GM18517 (cell line): ENCODE measurements at regions not wholly inside any gene's neighbourhood (a gene's known extent, or its start where the extent isn't known, plus 50 kb on each side); places are given as distances from the start of the nearest gene placed in this dataset.

Source experiments
- ATAC-seq: cut with Tn5 transposase; IDR thresholded peaks from one replicate; pipeline ENCODE4 v1.9.1; 2021; ENCODE audit warnings: mild to moderate bottlenecking, moderate library complexity; ENCODE audit not compliant: unreplicated experiment

DNA sequence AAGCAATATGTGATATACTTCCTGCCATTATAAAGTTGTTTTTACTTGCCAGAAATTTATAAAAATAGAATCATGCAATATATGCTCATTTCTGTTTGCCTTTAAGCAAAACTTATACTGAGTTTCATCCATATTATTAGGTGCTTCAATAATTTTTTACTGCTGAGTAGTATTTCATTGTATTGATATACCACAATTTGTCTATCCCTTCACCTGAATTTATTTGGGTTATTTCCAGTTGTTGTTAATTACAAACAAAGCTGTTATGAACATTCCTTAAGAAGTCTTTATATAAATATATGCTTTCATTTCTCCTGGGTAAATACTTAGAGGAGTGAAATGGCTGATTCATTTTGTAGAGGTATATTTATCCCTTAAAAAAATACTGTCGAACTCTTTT, 864.1 kb downstream of the HACE1 start:
- ATAC-seq, result no peak

DNA sequence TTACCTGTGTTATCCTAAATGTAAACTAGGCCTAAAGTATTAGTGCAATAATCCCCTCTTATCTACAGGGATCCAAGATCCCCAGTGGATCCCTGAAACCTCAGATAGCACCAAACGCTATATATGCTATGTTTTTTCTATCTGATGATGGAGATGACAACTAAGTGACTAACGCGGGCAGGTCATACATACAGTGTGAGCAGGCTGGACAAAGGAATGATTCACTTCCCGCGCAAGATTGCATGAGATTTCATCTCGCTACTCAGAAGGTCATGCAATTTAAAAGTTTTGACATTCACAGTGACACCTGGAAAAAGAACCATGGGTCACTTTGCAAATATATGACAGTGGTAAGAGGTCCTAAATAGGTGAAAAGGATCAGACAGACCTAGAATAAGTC, 875.9 kb downstream of the HACE1 start:
- no peak for ATAC-seq

- no peak for ATAC-seq
Measured at GRCh38 chr6:103983011-103983410, 876.7 kb downstream of the HACE1 start.

DNA sequence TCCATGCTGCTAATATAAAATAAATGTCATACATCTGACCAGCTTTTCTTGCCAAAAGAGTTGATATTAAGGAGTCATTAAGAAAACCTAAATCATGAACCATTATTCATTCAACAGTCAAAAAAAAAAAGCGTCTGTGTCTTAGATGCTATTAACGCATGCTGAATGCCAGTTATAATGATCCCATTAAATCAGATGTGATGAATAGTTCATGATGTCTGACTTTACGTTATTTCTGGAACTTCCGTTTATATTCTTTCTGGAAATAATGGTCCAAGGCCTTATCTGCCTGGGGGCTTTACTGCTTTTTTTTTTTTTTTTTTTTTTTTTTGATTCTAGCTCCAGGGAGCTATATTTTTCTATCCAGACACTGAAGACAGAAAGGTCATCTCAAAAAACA, 877.1 kb downstream of the HACE1 start:
- ATAC-seq, result no peak

DNA sequence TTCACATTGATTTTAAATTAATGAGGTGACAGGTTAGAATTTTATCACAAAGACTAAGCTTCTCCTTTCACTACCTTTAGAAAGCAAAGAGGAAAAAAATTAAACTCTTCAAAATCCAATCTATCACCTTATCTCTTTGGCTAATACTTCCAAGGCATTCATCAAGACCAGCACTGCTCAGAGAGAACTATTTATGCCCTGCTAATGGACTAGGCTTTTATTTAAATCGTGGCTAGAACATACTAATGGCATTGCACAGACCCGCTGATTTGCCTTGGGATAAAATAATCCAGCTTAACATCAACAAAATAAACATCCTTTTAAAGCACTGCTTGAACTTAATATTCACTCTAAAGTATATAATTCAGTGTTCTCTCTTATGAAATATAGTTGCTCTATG, 880.4 kb downstream of the HACE1 start:
- no peak for ATAC-seq

- ATAC-seq, result no peak
Measured at GRCh38 chr6:103937389-103937788, 922.3 kb downstream of the HACE1 start.

DNA sequence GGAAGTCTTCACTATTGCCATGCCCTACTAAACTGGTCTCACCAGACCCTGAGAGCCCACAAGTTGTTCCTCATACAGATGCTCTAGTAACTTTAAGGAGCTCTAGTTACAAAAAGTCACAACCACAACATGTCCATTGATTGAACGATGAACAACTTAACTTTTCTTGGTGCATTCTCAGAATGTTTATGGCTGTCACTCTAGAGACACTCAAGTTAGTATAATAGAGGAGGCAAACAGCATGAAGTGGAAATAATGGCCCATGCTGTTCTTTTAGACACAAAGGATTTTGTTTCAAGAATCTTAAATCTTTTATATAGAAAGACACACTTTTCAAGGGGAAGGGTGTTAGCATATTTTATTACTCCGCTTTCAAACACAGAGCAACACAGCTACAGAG, 934.4 kb downstream of the HACE1 start:
- no peak for ATAC-seq

DNA sequence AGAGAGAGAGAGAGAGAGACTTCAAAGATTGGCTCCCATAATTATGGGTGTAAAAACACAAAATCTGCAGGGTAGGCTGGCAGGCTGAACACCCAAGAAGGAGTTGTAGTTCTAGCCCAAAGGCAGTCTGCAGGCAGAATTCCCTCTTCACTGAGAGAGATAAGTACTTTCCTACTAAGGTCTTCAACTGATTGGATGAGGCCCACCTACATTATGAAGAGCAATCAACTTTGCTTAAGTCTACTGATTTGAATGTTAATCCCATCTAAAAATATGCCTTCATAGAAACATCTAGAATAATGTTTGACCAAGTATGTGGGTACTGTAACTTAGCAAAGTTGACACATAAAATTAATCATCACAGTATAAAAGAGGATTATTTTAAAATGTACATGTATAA, 949.7 kb downstream of the HACE1 start:
- ATAC-seq, result no peak

DNA sequence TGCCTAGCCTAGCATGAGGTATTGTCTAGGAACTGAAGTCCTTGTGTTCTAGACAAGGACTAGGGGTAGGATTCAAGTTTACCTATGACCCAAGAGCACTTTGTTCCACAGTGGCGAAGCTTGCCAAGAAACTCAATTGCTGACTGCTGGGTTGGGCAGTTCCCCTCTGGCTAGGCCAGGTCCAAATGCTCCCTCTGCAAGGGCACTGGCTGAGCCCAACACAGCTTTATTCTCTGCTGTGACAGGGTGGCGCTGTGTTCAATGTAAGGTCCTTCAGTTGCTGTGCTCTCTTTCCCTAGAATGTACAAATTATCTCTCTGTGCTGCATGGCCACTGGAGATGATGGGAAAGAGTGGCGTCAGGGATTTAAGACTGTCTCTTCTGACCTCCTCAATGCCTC, 950.8 kb downstream of the HACE1 start:
- no peak for ATAC-seq

DNA sequence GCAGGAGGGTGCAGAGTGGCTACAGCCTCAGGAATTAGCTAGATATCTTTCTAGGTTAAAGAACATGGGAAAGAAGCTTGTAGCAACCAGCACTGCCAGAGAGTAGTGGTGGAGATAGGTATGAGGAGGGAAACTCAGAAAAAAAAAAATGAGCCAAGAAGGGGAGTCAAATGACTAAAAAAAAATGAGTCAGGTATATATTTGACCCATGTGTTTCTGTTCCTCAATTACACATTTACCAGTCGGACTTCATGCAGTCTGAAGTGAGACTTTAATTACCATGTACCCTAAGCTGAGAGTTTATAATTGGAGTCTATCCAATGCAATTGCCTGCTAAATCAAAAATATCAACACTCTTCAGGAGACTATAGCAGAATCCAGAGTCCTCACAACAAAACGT, 964.6 kb downstream of the HACE1 start:
- ATAC-seq, result no peak

DNA sequence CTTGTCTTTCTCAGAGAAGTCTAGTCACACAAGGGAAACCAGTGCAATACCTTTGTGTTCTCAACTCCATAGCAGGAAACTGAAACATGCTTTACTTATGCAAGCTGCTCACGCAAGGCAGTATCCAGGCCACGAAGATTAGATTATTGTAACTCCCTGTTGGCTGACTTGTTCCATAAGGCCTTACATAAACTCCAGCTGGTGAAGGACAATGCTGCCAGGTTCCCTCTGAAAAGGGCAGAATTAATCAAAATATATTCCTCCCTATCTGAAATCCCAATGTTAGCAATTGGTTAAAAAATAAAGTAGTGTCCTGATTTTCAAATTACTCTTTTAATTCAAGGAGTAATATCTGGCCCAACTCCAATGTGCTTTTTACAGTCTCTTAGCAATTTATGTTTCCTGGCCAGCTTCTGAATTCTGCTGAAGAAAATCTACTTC, 966.6 kb downstream of the HACE1 start:
- no peak for ATAC-seq

DNA sequence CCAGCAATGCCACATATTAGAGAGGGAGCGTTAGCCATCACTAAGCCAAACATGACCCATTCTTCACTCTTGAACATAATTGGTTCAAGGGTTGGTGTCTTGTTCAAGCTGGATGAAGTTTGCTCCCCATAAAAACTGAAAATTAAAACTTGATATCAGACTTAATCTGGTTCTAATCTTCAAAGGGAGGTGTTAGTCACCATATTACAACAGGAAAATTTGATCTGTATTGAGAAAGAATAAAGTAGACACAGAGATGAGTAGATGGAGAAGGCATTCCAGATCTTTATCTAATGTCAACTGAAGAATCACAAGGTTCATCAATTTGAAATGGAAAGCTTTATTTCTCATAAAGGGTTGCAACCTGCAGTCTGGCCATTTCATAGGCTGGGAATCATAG, 972.8 kb downstream of the HACE1 start:
- no peak for ATAC-seq

GRCh38 chr6:103885446-103885845, 974.3 kb downstream of the HACE1 start:
- no peak for ATAC-seq

DNA sequence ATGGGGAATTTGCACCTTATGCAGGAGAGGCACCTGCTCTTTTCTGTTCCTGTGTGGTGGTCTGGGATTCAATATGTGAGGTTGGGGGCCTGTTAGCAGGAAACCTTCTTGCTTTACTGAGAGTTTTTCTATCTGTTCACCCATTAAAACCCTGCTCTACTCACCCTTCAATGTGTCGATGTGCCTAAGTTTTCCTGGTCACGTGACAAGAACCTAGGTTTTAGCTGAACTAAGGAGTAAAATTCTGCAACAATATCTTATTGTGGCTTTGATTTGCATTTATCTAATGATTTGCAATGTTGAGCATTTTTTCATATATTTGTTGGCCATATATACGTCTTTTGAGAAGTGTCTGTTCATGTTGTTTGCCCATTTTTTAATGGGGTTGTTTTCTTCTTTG, 979.9 kb downstream of the HACE1 start:
- no peak for ATAC-seq

GRCh38 chr6:103875221-103875620, 984.5 kb downstream of the HACE1 start:
- no peak for ATAC-seq

GRCh38 chr6:103874575-103874974, 985.1 kb downstream of the HACE1 start:
- ATAC-seq, result no peak

GRCh38 chr6:103872678-103873077, 987.0 kb downstream of the HACE1 start:
- no peak for ATAC-seq

- ATAC-seq, result no peak
Measured at GRCh38 chr6:103872233-103872632, 987.5 kb downstream of the HACE1 start.

GRCh38 chr6:103870970-103871369, 988.7 kb downstream of the HACE1 start:
- ATAC-seq, result no peak

GRCh38 chr6:103862297-103862696, 997.4 kb downstream of the HACE1 start:
- ATAC-seq, result no peak

DNA sequence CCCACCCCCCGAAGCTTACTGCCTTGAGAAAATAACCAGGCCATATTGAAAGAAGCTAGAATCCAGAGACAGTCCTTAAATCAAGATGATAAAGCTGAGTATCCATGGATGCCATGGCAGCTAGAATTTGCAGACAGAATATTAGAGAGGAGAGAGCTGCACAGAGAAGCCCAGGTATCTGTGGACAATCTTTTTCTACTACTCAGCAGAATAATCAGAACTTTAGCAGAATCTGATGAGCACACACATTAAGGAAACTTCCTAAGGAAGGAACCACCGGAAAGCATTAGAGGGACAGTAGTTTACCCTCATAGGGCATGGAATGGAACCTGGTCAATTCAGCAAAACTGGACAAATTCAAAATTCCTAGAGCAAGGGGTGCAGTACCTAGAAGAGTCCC, 1001.7 kb downstream of the HACE1 start:
- ATAC-seq, result no peak

- no peak for ATAC-seq
Measured at GRCh38 chr6:103855750-103856149, 1004.0 kb downstream of the HACE1 start.

GRCh38 chr6:103854059-103854458, 1005.7 kb downstream of the HACE1 start:
- ATAC-seq, result no peak

DNA sequence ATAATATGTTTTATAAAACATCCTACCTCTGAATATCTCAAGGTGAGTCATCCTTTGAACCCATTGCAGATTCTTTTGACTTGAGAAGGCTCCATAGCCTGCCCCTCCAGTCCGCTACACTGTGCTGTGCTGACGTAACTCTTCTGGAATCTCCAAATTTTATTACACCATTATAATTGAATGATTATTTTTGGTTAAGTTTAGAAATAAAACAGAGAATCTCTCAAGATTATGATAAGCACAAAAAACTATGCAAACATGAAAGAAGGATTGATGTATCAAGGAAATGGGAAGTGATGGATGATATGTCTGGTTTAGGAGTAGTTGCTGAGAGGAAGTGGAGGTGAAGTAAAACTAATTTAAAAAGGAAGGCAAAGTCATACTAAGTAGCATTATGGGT, 1021.3 kb downstream of the HACE1 start:
- ATAC-seq, result no peak
